NCI-H1048 (cell line): ENCODE measurements at regions not wholly inside any gene's neighbourhood (a gene's known extent, or its start where the extent isn't known, plus 50 kb on each side); places are given as distances from the start of the nearest gene placed in this dataset.
"Not testable (repeated sequence)": the region's sequence is repeated elsewhere in the genome, so short reads cannot be mapped to it uniquely, and the experiment has no call there.

Experiments used
- DNase-seq: peaks from one replicate; lab custom pipeline; 2025; lab: John Stamatoyannopoulos, UW

GRCh38 chr1:761791-762190 is 75.3 kb upstream of the OR4F16 start:
- not testable (repeated sequence) for DNase-seq

GRCh38 chr1:771449-771848 is 85.0 kb upstream of the OR4F16 start:
- not testable (repeated sequence) for DNase-seq

- DNase-seq = not testable (repeated sequence)
These were observed 91.2 kb upstream of the OR4F16 start for GRCh38 chr1:777480-778180.

- DNase-seq = not testable (repeated sequence)
These were observed 92.2 kb upstream of the OR4F16 start for GRCh38 chr1:778451-779278.

- not testable (repeated sequence) for DNase-seq
These were observed 93.2 kb upstream of the OR4F16 start for GRCh38 chr1:779621-780020.

- no peak for DNase-seq
These were observed 102.4 kb upstream of the OR4F16 start for GRCh38 chr1:788835-789234.

- DNase-seq = not testable (repeated sequence)
These were observed 103.2 kb upstream of the OR4F16 start for GRCh38 chr1:789606-790005.

- not testable (repeated sequence) for DNase-seq
These were observed 104.0 kb upstream of the OR4F16 start for GRCh38 chr1:790388-790930.

GRCh38 chr1:794310-794709 is 107.9 kb upstream of the OR4F16 start:
- not testable (repeated sequence) for DNase-seq

GRCh38 chr1:794918-795584 is 108.6 kb upstream of the OR4F16 start:
- not testable (repeated sequence) for DNase-seq

- DNase-seq = not testable (repeated sequence)
These were observed 111.2 kb upstream of the OR4F16 start for GRCh38 chr1:797649-798048.

GRCh38 chr1:800397-800796 is 113.9 kb upstream of the OR4F16 start:
- DNase-seq = not testable (repeated sequence)

- not testable (repeated sequence) for DNase-seq
These were observed 118.1 kb upstream of the OR4F16 start for GRCh38 chr1:804378-805115.

- DNase-seq = not testable (repeated sequence)
These were observed 118.4 kb upstream of the SAMD11 start for GRCh38 chr1:805310-805709.

- not testable (repeated sequence) for DNase-seq
These were observed 116.7 kb upstream of the SAMD11 start for GRCh38 chr1:807066-807465.

- not testable (repeated sequence) for DNase-seq
These were observed 115.9 kb upstream of the SAMD11 start for GRCh38 chr1:807699-808390.

- DNase-seq = not testable (repeated sequence)
These were observed 112.8 kb upstream of the SAMD11 start for GRCh38 chr1:810949-811348.

- not testable (repeated sequence) for DNase-seq
These were observed 111.1 kb upstream of the SAMD11 start for GRCh38 chr1:812535-813127.

GRCh38 chr1:814543-814942 is 109.2 kb upstream of the SAMD11 start:
- DNase-seq = not testable (repeated sequence)

- not testable (repeated sequence) for DNase-seq
These were observed 108.4 kb upstream of the SAMD11 start for GRCh38 chr1:815147-815922.
